GM23338 (cell line): ENCODE measurements at regions not wholly inside any gene's neighbourhood (a gene's known extent, or its start where the extent isn't known, plus 50 kb on each side); places are given as distances from the start of the nearest gene placed in this dataset.

Experiments
- ATAC-seq: fragments of 200-7000 bp; cut with Tn5 transposase; 3 replicates; pipeline ENCODE4 v1.9.1; 2020
- DNase-seq: peaks from one replicate; pipeline ENCODE4 v3.0.0-alpha.2; 2015; ENCODE audit warnings: low spot score
- H2AFZ ChIP-seq: fragments of 200-600 bp; sonication (generic); 2 replicates; pipeline ENCODE4 v1.8.0; 2016; ENCODE audit warnings: antibody characterized with exemption, mild to moderate bottlenecking, moderate library complexity
- H3F3A ChIP-seq: fragments of 200-600 bp; sonication (generic); replicated peaks from 2 replicates; pipeline ENCODE4 v1.8.0; 2017; ENCODE audit warnings: antibody characterized with exemption, mixed run types, low read depth
- H3K27ac ChIP-seq: fragments of 200-600 bp; sonication (generic); 2 replicates; pipeline ENCODE4 v1.6.1; 2016; ENCODE audit warnings: low read depth
- H3K27me3 ChIP-seq: fragments of 200-600 bp; sonication (generic); 2 replicates; pipeline ENCODE4 v1.8.0; 2016; ENCODE audit warnings: mild to moderate bottlenecking, mixed run types, moderate library complexity; ENCODE audit not compliant: insufficient read depth
- H3K36me3 ChIP-seq: fragments of 200-600 bp; sonication (generic); 2 replicates; pipeline ENCODE4 v1.8.0; 2016; ENCODE audit warnings: mild to moderate bottlenecking; ENCODE audit not compliant: insufficient read depth
- H3K4me1 ChIP-seq: fragments of 200-600 bp; sonication (generic); 2 replicates; pipeline ENCODE4 v1.8.0; 2016; ENCODE audit warnings: mild to moderate bottlenecking, moderate library complexity; ENCODE audit not compliant: insufficient read depth
- H3K4me2 ChIP-seq: fragments of 200-600 bp; sonication (generic); 2 replicates; pipeline ENCODE4 v1.7.1; 2017; ENCODE audit warnings: mixed run types
- H3K4me3 ChIP-seq: fragments of 200-600 bp; sonication (generic); 2 replicates; pipeline ENCODE4 v1.6.1; 2016; ENCODE audit warnings: mixed run types
- H3K79me2 ChIP-seq: fragments of 200-600 bp; sonication (generic); replicated peaks from 2 replicates; pipeline ENCODE4 v1.8.0; 2017; ENCODE audit warnings: mild to moderate bottlenecking; ENCODE audit not compliant: insufficient read depth
- H3K9me2 ChIP-seq: fragments of 200-600 bp; sonication (generic); 2 replicates; pipeline ENCODE4 v1.8.0; 2017; ENCODE audit not compliant: insufficient read depth
- H4K20me1 ChIP-seq: fragments of 200-600 bp; sonication (generic); replicated peaks from 2 replicates; pipeline ENCODE4 v1.8.0; 2017; ENCODE audit warnings: mild to moderate bottlenecking; ENCODE audit not compliant: insufficient read depth
- H3K27ac Mint-ChIP-seq: 2 replicates; pipeline ENCODE4 v1.8.0; 2020; ENCODE audit warnings: inconsistent platforms, mild to moderate bottlenecking, moderate library complexity, mixed read lengths
- H3K27me3 Mint-ChIP-seq: 3 replicates; pipeline ENCODE4 v1.8.0; 2022; ENCODE audit warnings: low read depth, mild to moderate bottlenecking, moderate library complexity, mixed read lengths, inconsistent platforms; ENCODE audit not compliant: insufficient read depth, poor library complexity
- H3K36me3 Mint-ChIP-seq: 3 replicates; pipeline ENCODE4 v1.8.0; 2021; ENCODE audit warnings: low read depth, mild to moderate bottlenecking, inconsistent platforms, moderate library complexity, mixed read lengths
- H3K4me1 Mint-ChIP-seq: 3 replicates; pipeline ENCODE4 v1.8.0; 2020; ENCODE audit warnings: mild to moderate bottlenecking, inconsistent platforms, mixed read lengths
- H3K4me3 Mint-ChIP-seq: 3 replicates; pipeline ENCODE4 v1.8.0; 2021; ENCODE audit warnings: moderate library complexity, mild to moderate bottlenecking, inconsistent platforms, mixed read lengths
- H3K9me3 Mint-ChIP-seq: 3 replicates; pipeline ENCODE4 v1.8.0; 2020; ENCODE audit warnings: moderate library complexity, mild to moderate bottlenecking, inconsistent platforms, mixed read lengths
- CREB1 ChIP-seq: fragments of 250-450 bp; sonication (Bioruptor Pico); IDR thresholded peaks from 2 replicates; pipeline ENCODE4 v1.5.0; 2020; ENCODE audit warnings: low read depth, mild to moderate bottlenecking, moderate library complexity
- CTCF ChIP-seq, 2 experiments: fragments of 200-600 bp in 1 of 2; sonication (generic) in 1 of 2; conservative IDR thresholded peaks; 2 replicates each; pipeline versions ENCODE4 v1.5.1 to v1.6.1; 2016 to 2017; ENCODE audit warnings: antibody characterized with exemption in 2 of 2, low read depth in 2 of 2, mild to moderate bottlenecking in 2 of 2, moderate library complexity in 1 of 2
- ETS1 ChIP-seq: IDR thresholded peaks from 2 replicates; pipeline ENCODE4 v1.6.1; 2016; ENCODE audit warnings: antibody characterized with exemption
- EZH2 ChIP-seq: fragments of 200-600 bp; sonication (generic); IDR thresholded peaks from one replicate; pipeline ENCODE4 v1.8.0; 2017; ENCODE audit warnings: antibody characterized with exemption, mild to moderate bottlenecking, low read depth; ENCODE audit not compliant: unreplicated experiment
- EZH2phosphoT487 ChIP-seq: fragments of 200-600 bp; sonication (generic); IDR thresholded peaks from one replicate; pipeline ENCODE4 v1.8.1; 2018; ENCODE audit warnings: antibody characterized with exemption; ENCODE audit not compliant: unreplicated experiment
- JUNB ChIP-seq: IDR thresholded peaks from one replicate; pipeline ENCODE4 v1.6.1; 2016; ENCODE audit warnings: antibody characterized with exemption; ENCODE audit not compliant: unreplicated experiment
- NANOG ChIP-seq: IDR thresholded peaks from 2 replicates; pipeline ENCODE4 v1.6.1; 2016; ENCODE audit warnings: antibody characterized with exemption, borderline replicate concordance
- POLR2AphosphoS5 ChIP-seq: IDR thresholded peaks from 2 replicates; pipeline ENCODE4 v1.6.1; 2016; ENCODE audit warnings: antibody characterized with exemption, low read depth
- REST ChIP-seq: IDR thresholded peaks from one replicate; pipeline ENCODE4 v1.6.1; 2018; ENCODE audit warnings: antibody characterized with exemption; ENCODE audit not compliant: unreplicated experiment
- STAT1 ChIP-seq: IDR thresholded peaks from one replicate; pipeline ENCODE4 v1.6.1; 2016; ENCODE audit warnings: antibody characterized with exemption; ENCODE audit not compliant: unreplicated experiment
- ZNF114 ChIP-seq: fragments of 250-450 bp; sonication (Bioruptor Pico); IDR thresholded peaks from 2 replicates; pipeline ENCODE4 v1.5.0; 2020; ENCODE audit warnings: mild to moderate bottlenecking, moderate library complexity
- ZNF331 ChIP-seq: fragments of 250-450 bp; sonication (Bioruptor Pico); IDR thresholded peaks from 2 replicates; pipeline ENCODE4 v1.5.0; 2020; ENCODE audit warnings: low read depth, mild to moderate bottlenecking, moderate library complexity
- ZNF462 ChIP-seq: fragments of 250-450 bp; sonication (Bioruptor Pico); IDR thresholded peaks from 2 replicates; pipeline ENCODE4 v1.5.0; 2020; ENCODE audit warnings: mild to moderate bottlenecking, moderate library complexity

GRCh38 chr9:104416470-104416869, 87.6 kb upstream of the OR13F1 start (continued):
- TF ChIP-seq REST (no peak), POLR2AphosphoS5 (no peak), JUNB (no peak)

- Histone ChIP-seq H3K4me3 (no peak overlapping the region), H4K20me1 (no peaks in the 10 kb centered on the region), H2AFZ (no peak overlapping the region), H3F3A (no peaks in the 10 kb centered on the region), H3K36me3 (peaks cover 6% of the 10 kb centered on the region; the same call in 1 of the 2 replicates), H3K27ac (no peak overlapping the region), H3K9me2 (no peaks in the 10 kb centered on the region), H3K4me1 (no peaks in the 10 kb centered on the region), H3K27me3 (no peaks in the 10 kb centered on the region), H3K4me2 (no peak overlapping the region), H3K79me2 (no peaks in the 10 kb centered on the region)
- no peaks in the 10 kb centered on the region for H3K27me3 Mint-ChIP-seq
- no peaks in the 10 kb centered on the region for H3K4me1 Mint-ChIP-seq
- DNase-seq (no peak), ATAC-seq (no peak)
- peaks cover 15% of the 10 kb centered on the region for H3K36me3 Mint-ChIP-seq
- H3K4me3 Mint-ChIP-seq: no peak overlapping the region
- peaks cover 67% of the 10 kb centered on the region for H3K9me3 Mint-ChIP-seq
- no peak overlapping the region for H3K27ac Mint-ChIP-seq
- TF ChIP-seq JUNB (no peak), NANOG (no peak), ZNF114 (no peak), EZH2 (no peak), EZH2phosphoT487 (no peak), STAT1 (no peak), POLR2AphosphoS5 (no peak), ZNF331 (CRISPR knock-in tag) (no peak), CTCF (conservative IDR thresholded peaks at IDR 0.05; ENCODE audit: low read depth in 2 of 2) (no peak), CREB1 (CRISPR knock-in tag) (no peak), ETS1 (no peak), ZNF462 (no peak)
Measured at GRCh38 chr9:104417296-104417695, 86.8 kb upstream of the OR13F1 start.
